ENCODE measurements at regions not wholly inside any gene's neighbourhood (a gene's known extent, or its start where the extent isn't known, plus 50 kb on each side); places are given as distances from the start of the nearest gene placed in this dataset.

DNA sequence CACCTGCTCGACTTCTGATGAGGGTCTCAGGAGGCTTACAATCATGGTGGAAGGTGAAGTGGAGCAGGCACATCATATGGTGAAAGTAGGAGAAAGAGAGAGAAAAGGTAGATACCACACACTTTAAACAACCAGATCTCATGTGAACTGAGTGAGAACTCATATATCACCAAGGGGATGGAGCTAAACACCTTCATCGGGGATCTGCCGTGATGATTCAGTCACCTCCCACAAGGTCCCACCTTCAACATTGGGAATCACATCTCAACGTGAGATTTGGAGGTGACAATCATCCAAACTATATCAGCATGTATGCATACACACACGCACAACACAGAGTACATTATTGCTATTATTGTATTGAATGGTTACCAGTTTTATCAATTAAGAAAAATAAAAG is 453.3 kb upstream of the NRSN1 start:
- Histone ChIP-seq H3K36me3 (ENCODE audit: control insufficient read depth in 2 of 2, extremely low read depth in 1 of 2, insufficient read depth in 2 of 2, low read length in 2 of 2) (no peaks in the 10 kb centered on the region), H3K4me2 (ENCODE audit: insufficient read depth, low read length) (no peak overlapping the region), H4K20me1 (replicated peaks; ENCODE audit: control insufficient read depth, extremely low read depth, insufficient read depth, low read length) (no peaks in the 10 kb centered on the region), H2AFZ (ENCODE audit: low read depth, low read length) (no peak overlapping the region), H3K9me3 (replicated peaks; ENCODE audit: control insufficient read depth, insufficient read depth, low read length) (peaks cover 2% of the 10 kb centered on the region), H3K9me1 (replicated peaks; ENCODE audit: control insufficient read depth, extremely low read depth, insufficient read depth, low read length) (no peaks in the 10 kb centered on the region), H3K27me3 (ENCODE audit: control insufficient read depth in 2 of 2, insufficient read depth in 2 of 2, low read length in 2 of 2) (no peaks in the 10 kb centered on the region), H3K79me2 (ENCODE audit: control insufficient read depth, insufficient read depth, low read length) (no peaks in the 10 kb centered on the region), H3K4me1 (ENCODE audit: control insufficient read depth, extremely low read depth, insufficient read depth, low read length) (no peaks in the 10 kb centered on the region), H3K9ac (replicated peaks; ENCODE audit: extremely low read depth, insufficient read depth, low read length) (no peak overlapping the region), H3K27ac (ENCODE audit: insufficient read depth, low read depth, low read length) (no peak overlapping the region), H3K4me3 (replicated peaks in 1 of 3; ENCODE audit: insufficient read depth in 1 of 3, low read depth in 1 of 3, low read length in 3 of 3) (no peak overlapping the region)
- CTCF ChIA-PET, result no interaction called here
- intact Hi-C loops (cut with micrococcal nuclease), result no loop called here
- dilution Hi-C loops (cut with MboI; ENCODE audit: extremely low pct_ligation_motif_present, low sequenced_read_pairs), result no loop called here
- no peak for DNase-seq (ENCODE audit: low read depth, low spot score)
- TF ChIP-seq, protein P1, sequence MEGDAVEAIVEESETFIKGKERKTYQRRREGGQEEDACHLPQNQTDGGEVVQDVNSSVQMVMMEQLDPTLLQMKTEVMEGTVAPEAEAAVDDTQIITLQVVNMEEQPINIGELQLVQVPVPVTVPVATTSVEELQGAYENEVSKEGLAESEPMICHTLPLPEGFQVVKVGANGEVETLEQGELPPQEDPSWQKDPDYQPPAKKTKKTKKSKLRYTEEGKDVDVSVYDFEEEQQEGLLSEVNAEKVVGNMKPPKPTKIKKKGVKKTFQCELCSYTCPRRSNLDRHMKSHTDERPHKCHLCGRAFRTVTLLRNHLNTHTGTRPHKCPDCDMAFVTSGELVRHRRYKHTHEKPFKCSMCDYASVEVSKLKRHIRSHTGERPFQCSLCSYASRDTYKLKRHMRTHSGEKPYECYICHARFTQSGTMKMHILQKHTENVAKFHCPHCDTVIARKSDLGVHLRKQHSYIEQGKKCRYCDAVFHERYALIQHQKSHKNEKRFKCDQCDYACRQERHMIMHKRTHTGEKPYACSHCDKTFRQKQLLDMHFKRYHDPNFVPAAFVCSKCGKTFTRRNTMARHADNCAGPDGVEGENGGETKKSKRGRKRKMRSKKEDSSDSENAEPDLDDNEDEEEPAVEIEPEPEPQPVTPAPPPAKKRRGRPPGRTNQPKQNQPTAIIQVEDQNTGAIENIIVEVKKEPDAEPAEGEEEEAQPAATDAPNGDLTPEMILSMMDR (IDR thresholded peaks at IDR 0.05; ENCODE audit: extremely low read depth in 1 of 2, insufficient read depth in 1 of 2, low read depth in 1 of 2, low read length in 2 of 2), result no peak
- TF ChIP-seq EZH2 (IDR thresholded peaks at IDR 0.05; ENCODE audit: borderline replicate concordance, low read depth, low read length, severe bottlenecking) (no peak), GATA2 (IDR thresholded peaks at IDR 0.05; ENCODE audit: insufficient read depth, insufficient read length, low read depth, low read length) (no peak), JUN (IDR thresholded peaks at IDR 0.05; ENCODE audit: borderline replicate concordance, insufficient read depth, insufficient read length, low read depth) (no peak), POLR2AphosphoS5 (IDR thresholded peaks at IDR 0.05; ENCODE audit: insufficient read depth, low read depth, low read length) (no peak), MYC (IDR thresholded peaks at IDR 0.05; ENCODE audit: low read depth, low read length) (no peak), POLR2A (IDR thresholded peaks at IDR 0.05; ENCODE audit: low read depth, low read length) (no peak), FOS (IDR thresholded peaks at IDR 0.05; ENCODE audit: borderline replicate concordance, insufficient read depth, low read length) (no peak)
- TF ChIP-seq, protein P2, sequence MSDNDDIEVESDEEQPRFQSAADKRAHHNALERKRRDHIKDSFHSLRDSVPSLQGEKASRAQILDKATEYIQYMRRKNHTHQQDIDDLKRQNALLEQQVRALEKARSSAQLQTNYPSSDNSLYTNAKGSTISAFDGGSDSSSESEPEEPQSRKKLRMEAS (IDR thresholded peaks at IDR 0.05; ENCODE audit: insufficient read depth, insufficient read length), result no peak
- no TSS peak for BruUV-seq (replicated peaks)
- POLR2A ChIA-PET, result no interaction called here
- no peak for FAIRE-seq
